ENCODE measurements at regions not wholly inside any gene's neighbourhood (a gene's known extent, or its start where the extent isn't known, plus 50 kb on each side); places are given as distances from the start of the nearest gene placed in this dataset.

DNA sequence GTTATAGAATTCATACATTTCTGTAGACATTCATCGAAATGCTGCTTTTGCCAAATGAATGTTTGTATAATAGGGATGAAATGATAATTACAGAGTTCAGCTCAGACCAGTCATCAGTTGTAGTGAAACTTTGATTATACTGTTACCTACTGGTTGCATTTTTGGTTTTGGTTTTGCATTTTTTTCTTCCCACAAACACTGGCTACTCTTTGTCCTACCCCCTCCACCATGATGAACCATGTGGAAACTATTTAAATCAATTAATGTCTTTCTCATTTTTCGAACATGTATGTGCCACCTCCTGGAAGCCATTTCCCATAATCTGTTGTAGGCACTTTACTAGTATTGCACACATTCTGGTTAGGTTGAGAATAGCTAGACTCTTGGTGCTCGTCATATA lies 75.3 kb upstream of the MTNR1B start:
- Mint-ChIP-seq H3K27me3 (ENCODE audit: unreplicated experiment) (no peaks in the 10 kb centered on the region), H3K36me3 (ENCODE audit: low read depth, unreplicated experiment) (no peaks in the 10 kb centered on the region), H3K4me1 (ENCODE audit: unreplicated experiment) (peaks cover 4% of the 10 kb centered on the region), H3K4me3 (ENCODE audit: unreplicated experiment) (no peak overlapping the region), H3K9me3 (ENCODE audit: unreplicated experiment) (no peaks in the 10 kb centered on the region), H3K27ac (ENCODE audit: unreplicated experiment) (no peak overlapping the region)
- DNase-seq (ENCODE audit: low spot score) = no peak
- TF ChIP-seq, protein P1, sequence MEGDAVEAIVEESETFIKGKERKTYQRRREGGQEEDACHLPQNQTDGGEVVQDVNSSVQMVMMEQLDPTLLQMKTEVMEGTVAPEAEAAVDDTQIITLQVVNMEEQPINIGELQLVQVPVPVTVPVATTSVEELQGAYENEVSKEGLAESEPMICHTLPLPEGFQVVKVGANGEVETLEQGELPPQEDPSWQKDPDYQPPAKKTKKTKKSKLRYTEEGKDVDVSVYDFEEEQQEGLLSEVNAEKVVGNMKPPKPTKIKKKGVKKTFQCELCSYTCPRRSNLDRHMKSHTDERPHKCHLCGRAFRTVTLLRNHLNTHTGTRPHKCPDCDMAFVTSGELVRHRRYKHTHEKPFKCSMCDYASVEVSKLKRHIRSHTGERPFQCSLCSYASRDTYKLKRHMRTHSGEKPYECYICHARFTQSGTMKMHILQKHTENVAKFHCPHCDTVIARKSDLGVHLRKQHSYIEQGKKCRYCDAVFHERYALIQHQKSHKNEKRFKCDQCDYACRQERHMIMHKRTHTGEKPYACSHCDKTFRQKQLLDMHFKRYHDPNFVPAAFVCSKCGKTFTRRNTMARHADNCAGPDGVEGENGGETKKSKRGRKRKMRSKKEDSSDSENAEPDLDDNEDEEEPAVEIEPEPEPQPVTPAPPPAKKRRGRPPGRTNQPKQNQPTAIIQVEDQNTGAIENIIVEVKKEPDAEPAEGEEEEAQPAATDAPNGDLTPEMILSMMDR (IDR thresholded peaks at IDR 0.05; ENCODE audit: unreplicated experiment) = no peak

DNA sequence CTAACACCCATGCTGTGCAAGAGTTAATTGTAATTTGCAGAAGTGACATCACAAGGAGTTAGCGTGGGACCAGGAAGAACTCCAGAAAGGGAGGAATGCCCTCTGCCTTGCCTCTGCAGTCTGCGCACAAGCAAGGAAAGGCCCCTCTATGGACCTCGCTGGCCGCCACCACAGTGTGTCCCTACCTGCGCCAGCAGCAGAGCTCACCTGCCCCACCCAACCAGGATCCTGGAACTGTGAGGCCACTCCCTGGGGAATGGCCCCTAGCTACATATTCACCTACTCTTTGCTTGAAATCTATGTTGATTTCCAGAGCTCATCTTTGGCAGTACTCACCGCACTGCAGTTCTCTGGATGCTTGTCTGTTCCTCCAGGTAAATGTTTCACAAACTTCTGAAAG lies 72.0 kb upstream of the MTNR1B start:
- no peaks in the 10 kb centered on the region for H3K27me3 Mint-ChIP-seq (ENCODE audit: unreplicated experiment)
- DNase-seq (ENCODE audit: low spot score) = no peak

DNA sequence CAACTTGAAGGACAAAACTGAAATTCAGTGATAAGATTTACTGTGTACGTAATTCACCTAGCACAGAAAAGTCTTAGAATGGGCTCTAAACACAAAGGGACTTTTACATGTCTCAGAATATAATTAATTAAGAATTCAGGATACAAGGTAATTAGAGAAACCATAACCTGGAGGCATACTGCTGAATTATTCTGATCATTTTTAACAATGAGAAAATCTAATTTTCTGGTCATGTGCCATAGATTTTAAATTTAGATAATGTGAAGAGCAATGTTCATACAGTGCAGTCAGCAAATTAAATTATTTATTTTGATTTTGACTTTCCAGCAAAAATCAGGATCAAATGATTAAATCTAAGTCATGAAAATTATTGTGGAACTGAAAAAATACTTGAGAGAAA lies 67.0 kb upstream of the MTNR1B start:
- no peaks in the 10 kb centered on the region for H3K36me3 Mint-ChIP-seq (ENCODE audit: low read depth, unreplicated experiment)
- DNase-seq (ENCODE audit: low spot score) = no peak
- TF ChIP-seq, protein P1 (IDR thresholded peaks at IDR 0.05; ENCODE audit: unreplicated experiment) = no peak
- H3K4me1 Mint-ChIP-seq (ENCODE audit: unreplicated experiment) = no peaks in the 10 kb centered on the region
- H3K27ac Mint-ChIP-seq (ENCODE audit: unreplicated experiment) = no peak overlapping the region
- no peak overlapping the region for H3K4me3 Mint-ChIP-seq (ENCODE audit: unreplicated experiment)
- no peaks in the 10 kb centered on the region for H3K9me3 Mint-ChIP-seq (ENCODE audit: unreplicated experiment)
- no peaks in the 10 kb centered on the region for H3K27me3 Mint-ChIP-seq (ENCODE audit: unreplicated experiment)

More for the DNA sequence above, 72.0 kb upstream of the MTNR1B start:
- Mint-ChIP-seq H3K4me1 (ENCODE audit: unreplicated experiment) (peaks cover 4% of the 10 kb centered on the region), H3K4me3 (ENCODE audit: unreplicated experiment) (no peak overlapping the region), H3K9me3 (ENCODE audit: unreplicated experiment) (no peaks in the 10 kb centered on the region), H3K27ac (ENCODE audit: unreplicated experiment) (no peak overlapping the region), H3K36me3 (ENCODE audit: low read depth, unreplicated experiment) (no peaks in the 10 kb centered on the region)
- TF ChIP-seq, protein P1 (IDR thresholded peaks at IDR 0.05; ENCODE audit: unreplicated experiment) = no peak

DNA sequence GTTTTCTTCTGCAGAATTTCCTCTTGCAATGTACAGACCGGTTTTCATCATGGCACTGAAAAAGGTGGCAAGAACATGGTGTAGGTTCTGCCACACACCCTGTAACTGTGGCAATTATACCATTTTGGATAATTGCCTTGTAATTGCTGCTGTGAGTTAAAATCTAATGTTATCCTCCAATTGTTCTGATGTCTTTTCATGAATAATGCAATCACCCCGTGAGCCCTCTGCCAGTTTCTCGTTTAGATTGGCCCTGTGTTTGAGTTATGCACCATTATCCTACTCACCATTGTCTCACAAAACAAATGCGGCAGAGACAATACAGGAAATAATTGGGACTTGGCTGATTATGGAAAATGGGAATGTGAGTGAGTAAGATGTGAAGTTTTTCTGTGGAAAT lies 61.8 kb upstream of the MTNR1B start:
- Mint-ChIP-seq H3K36me3 (ENCODE audit: low read depth, unreplicated experiment) (no peaks in the 10 kb centered on the region), H3K9me3 (ENCODE audit: unreplicated experiment) (no peaks in the 10 kb centered on the region), H3K27me3 (ENCODE audit: unreplicated experiment) (no peaks in the 10 kb centered on the region), H3K4me1 (ENCODE audit: unreplicated experiment) (no peaks in the 10 kb centered on the region), H3K4me3 (ENCODE audit: unreplicated experiment) (no peak overlapping the region), H3K27ac (ENCODE audit: unreplicated experiment) (no peak overlapping the region)
- TF ChIP-seq, protein P1 (IDR thresholded peaks at IDR 0.05; ENCODE audit: unreplicated experiment) = no peak
- DNase-seq (ENCODE audit: low spot score) = no peak

DNA sequence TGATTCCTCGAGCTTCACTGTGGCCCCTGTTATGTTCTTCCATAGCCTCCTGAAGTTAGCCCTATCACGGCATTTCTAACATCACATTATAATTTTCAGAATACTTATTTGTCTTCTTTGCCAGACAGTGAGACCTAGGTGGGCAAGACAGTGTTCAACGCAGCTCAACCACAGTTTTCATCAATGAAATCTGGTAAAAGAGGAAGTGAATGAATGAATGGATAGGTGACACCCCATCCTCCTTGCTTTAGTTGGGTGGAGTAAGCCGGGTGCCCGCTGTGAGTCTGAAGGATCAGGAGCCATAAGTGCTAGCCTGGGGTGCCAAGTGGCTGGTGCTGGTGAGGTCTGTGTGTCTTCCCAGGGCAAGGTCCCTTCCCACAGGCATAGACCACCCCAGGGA lies 60.2 kb upstream of the MTNR1B start:
- no peak for DNase-seq (ENCODE audit: low spot score)
- Mint-ChIP-seq H3K27ac (ENCODE audit: unreplicated experiment) (no peak overlapping the region), H3K9me3 (ENCODE audit: unreplicated experiment) (no peaks in the 10 kb centered on the region), H3K27me3 (ENCODE audit: unreplicated experiment) (no peaks in the 10 kb centered on the region), H3K4me3 (ENCODE audit: unreplicated experiment) (no peak overlapping the region), H3K36me3 (ENCODE audit: low read depth, unreplicated experiment) (no peaks in the 10 kb centered on the region), H3K4me1 (ENCODE audit: unreplicated experiment) (no peaks in the 10 kb centered on the region)
- TF ChIP-seq, protein P1 (IDR thresholded peaks at IDR 0.05; ENCODE audit: unreplicated experiment) = no peak

Measured in endothelial cell (in vitro differentiated cells).